ENCODE measurements at regions not wholly inside any gene's neighbourhood (a gene's known extent, or its start where the extent isn't known, plus 50 kb on each side); places are given as distances from the start of the nearest gene placed in this dataset.

DNA sequence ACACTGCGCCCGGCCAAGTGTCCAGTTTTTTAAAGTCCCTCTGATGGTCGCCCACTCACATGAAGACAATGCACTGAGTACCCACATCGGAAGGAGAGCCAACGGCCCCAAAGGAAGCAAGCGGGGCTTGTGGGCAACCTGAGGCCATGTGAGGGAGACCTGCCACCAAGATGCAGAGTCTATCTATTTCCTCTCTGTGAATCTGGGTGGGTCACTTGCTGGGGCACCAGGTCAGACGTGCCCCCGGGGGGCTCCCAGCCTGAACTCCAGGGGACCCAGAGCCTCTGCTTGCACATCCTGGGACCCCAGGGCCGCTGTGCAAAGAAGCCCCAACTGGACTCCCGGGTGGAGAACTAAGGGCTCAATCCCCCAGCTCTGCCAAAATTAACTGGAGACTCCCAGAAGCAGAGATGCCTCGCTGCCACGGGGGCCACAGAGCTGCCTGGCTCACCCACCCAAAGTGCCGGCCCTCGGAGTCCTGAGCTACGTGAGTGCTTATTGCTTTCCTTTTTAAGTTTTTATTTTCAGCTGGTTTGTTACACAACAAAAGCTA lies 106.4 kb downstream of the BRD1 start:
- DNase-seq (ENCODE audit: low read depth, low spot score) = no peak
- in situ Hi-C loops (cut with HindIII; ENCODE audit: low pct_unique_long_range_greater_than_20kb, low sequenced_read_pairs) = no loop called here

DNA sequence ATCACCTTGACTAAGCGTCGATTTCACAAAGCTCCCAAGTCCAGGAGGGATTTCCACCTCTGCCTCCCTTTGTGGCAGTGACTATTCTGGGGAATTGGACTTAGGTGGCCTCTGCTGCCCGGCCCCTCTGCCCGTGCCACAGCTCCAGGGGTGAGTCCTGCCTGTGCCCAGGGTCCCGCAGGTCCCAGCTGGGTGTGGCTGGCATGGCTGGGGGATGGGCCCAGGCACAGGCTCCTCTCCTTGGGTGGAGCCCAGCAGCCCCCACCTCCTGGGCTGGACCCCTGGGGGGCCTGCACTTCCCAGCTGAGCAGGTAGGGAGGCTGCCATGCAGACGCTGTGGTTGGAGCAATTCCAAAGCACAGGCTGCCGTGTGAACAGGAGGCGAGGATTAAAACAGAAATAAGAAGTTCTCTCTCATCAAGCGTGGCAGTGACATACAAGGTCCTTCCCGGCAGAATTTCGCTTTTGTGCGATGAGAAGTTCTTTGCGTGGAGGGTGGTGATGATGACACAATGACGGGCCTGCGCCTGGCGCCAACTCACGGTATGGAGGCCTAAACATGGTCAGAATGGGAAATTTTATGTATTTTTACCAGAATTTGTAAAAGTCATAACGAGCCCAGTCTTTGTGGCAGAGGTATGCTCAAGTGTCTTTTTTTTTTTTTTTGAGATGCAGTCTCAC lies 107.3 kb downstream of the BRD1 start:
- in situ Hi-C loops (cut with HindIII; ENCODE audit: low pct_unique_long_range_greater_than_20kb, low sequenced_read_pairs) = no loop called here
- no peak for DNase-seq (ENCODE audit: low read depth, low spot score)

DNA sequence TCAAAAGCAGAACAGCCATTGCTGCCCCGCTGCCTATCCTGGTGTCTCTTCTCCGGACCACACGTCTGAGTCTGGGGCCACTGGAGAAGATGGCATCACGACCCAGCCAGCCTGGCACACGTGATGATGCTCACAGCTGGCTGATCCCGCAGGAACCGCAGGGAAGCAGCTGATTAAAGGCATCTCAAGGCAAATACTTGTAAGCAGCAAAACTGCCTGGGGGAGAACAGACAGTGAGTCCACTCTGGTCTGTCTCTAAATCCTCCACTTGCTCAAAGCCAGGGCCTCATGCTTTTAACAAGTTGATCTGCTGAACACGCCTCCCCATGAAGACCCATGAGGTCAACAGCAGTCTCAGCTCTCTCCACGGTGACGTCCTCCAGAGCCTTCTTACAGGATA lies 108.6 kb downstream of the BRD1 start:
- in situ Hi-C loops (cut with HindIII; ENCODE audit: low pct_unique_long_range_greater_than_20kb, low sequenced_read_pairs) = no loop called here
- peak; percentile 22 for DNase-seq (ENCODE audit: low read depth, low spot score)

DNA sequence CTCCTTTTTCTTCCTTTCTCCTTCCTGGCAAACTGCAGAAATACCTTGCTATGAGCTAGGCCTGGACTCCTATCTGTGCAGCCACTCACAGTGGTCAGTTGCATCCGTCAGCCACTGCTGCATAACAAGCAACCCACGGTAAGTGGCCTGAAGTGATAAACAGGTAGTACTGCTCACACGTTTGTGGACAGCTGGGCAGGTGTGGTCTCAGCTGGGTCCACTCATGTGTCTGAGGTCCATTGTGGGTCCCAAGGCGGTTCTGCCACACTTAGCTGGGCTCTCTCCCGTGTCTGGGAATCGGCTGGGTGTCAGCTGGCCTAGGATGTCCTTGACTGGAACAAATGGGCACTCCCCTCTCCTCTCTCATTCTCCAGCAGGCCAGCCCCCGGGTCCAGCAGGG lies 109.3 kb downstream of the BRD1 start:
- in situ Hi-C loops (cut with HindIII; ENCODE audit: low pct_unique_long_range_greater_than_20kb, low sequenced_read_pairs) = no loop called here
- DNase-seq (ENCODE audit: low read depth, low spot score) = no peak

DNA sequence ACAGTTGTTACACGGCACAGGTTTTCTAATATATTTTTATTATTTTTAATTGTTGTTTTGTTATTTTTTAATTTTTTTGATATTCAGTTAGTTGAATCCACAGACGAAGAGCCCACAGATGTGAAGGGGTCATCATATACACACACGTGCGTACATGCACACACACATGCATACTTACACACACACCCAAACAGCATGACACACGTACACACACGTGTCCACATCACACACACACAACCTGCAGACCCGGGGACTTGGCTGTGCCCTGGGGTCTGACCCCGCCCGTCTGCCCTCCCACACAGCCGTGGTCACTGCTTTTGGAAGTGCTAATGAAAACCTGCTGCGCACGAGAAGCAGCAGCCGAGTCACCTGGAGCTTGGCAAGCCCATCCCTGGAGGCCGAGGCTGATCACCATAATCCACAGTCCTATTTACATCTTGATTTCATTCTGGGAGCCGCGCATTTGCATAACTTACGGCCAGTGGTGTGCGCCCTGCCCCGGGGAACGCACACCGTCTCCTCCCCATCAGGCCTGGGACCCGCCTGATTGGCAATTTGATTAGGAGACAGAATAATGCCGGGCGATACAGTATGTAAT lies 110.3 kb downstream of the BRD1 start:
- DNase-seq (ENCODE audit: low read depth, low spot score) = no peak
- in situ Hi-C loops (cut with HindIII; ENCODE audit: low pct_unique_long_range_greater_than_20kb, low sequenced_read_pairs) = no loop called here

DNA sequence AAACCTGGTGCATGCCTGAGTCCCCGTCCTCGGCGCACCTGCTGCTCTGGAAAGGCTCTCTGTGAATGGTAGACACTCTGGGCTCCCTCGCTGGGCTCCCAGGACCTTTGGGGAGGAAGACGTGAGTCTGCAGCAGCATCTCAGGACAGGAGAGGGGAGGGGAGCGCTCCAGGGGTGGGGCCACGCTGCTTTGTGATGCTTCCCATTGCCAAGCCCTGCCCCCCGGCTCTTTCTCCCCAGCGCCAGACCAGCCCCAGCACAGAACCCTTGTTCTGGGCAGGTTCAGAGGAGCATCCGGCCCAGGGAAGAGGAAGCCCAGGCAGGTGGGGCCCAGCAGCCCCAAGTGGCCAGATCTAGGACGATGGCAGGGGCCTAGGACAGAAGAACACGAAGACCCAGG lies 111.2 kb downstream of the BRD1 start:
- in situ Hi-C loops (cut with HindIII; ENCODE audit: low pct_unique_long_range_greater_than_20kb, low sequenced_read_pairs) = no loop called here
- no peak for DNase-seq (ENCODE audit: low read depth, low spot score)

DNA sequence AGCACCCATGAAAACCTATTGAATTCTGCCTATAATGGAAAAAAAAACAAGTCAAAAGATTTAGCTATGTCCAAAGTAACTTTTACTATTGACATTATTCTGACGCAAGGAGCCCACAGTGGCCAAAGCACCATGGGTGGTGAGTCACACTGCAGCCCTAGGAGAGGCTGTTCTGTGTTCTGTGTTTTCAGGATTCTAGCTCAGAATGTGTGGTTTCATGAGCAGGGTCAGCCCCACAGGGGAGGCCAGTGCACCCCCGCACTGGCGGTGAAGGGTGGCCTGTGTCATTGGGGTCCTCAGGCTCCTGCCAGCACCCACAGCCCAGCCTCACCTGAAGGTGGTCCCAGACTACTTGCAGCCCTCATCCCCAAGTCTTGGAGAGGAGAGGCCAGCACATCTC lies 112.2 kb downstream of the BRD1 start:
- in situ Hi-C loops (cut with HindIII; ENCODE audit: low pct_unique_long_range_greater_than_20kb, low sequenced_read_pairs) = no loop called here
- no peak for DNase-seq (ENCODE audit: low read depth, low spot score)

DNA sequence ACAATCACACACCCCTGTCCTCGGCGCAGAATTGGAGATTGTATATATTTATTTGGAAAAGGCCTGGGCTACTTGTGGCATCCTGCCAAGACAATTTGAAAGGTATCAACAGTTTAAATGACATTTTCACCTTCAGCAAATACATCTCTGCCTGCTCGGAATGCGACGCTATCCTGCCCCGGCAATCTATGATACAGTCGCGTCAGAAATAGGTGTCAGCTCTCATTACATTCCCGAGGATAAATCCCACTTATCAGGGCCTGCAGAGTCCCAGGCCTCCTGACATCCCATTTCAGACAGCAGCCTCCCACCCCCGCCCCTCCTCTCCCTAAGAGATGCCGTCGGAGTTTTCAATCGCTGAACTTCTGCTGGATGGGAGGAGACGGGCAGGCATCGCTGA lies 114.7 kb downstream of the BRD1 start:
- in situ Hi-C loops (cut with HindIII; ENCODE audit: low pct_unique_long_range_greater_than_20kb, low sequenced_read_pairs) = no loop called here

DNA sequence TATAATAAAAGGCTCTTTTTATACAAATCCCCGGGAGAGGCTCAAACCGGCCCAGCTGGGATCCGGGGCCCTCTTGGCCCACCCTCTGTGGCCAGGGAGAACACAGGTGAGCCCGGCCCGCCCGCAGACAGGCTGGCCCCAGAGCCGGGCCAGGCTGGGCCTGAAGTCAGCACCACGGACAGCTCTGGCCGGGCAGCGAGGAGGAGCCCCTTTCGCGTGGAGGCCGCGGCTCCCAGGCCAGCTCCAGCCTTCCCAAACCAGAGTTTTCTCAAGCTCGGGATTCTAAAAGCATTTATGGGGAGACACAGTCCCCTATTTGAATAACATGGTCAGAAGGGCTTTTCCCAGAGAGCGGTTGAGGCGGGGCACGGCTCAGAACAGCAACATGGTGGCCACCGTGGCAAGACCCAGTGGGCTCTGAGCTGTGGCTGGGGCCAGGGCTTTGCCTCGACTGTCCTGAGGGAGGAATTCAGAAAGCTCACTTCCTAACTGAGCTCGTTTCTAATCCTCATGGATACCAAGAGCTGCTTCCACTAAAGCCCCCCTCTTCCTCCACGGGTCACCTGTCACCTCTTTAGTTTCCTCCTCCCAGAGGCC lies 115.4 kb downstream of the BRD1 start:
- no peak for DNase-seq (ENCODE audit: low read depth, low spot score)

More for the DNA sequence above, 114.7 kb downstream of the BRD1 start:
- DNase-seq (ENCODE audit: low read depth, low spot score) = no peak

DNA sequence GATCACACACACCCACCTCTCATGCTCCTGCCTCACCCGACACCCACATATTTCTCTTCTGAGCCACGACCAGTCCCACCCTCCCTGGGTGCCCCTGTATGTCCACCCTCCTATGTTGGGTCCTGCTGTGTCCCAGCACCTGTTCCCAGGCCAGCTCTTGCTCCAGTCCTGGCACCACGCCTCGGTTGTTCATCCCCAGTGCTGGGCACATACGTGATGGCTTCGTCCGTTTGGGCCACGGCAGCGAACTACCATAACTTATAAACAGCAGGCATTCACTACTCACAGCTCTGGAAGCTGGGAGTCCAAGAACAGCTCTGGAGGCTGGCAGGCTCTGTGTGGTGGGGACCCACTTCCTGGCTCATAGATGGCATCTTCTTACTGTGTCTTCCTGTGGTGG lies 116.9 kb downstream of the BRD1 start:
- in situ Hi-C loops (cut with HindIII; ENCODE audit: low pct_unique_long_range_greater_than_20kb, low sequenced_read_pairs) = no loop called here

More for the DNA sequence above, 115.4 kb downstream of the BRD1 start:
- in situ Hi-C loops (cut with HindIII; ENCODE audit: low pct_unique_long_range_greater_than_20kb, low sequenced_read_pairs) = no loop called here

DNA sequence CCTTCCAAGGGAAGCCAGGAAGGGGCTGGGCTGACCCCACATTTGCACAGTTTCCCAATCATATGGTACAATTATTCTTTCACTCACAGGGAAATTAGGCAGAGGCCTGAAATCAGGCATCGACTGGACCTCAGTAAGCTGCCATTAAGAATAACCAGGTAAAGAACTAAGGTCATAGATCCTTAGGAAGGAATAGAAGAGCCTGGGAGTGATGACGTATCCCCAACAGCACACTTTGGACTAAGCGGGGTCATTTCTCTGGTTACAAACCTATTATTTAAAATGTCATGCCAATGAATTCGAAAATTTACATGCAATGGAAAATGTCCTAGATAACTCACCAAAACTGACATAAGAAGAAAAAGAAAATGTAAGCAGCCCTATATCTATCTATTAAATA lies 118.2 kb downstream of the BRD1 start:
- DNase-seq (ENCODE audit: low read depth, low spot score) = no peak
- in situ Hi-C loops (cut with HindIII; ENCODE audit: low pct_unique_long_range_greater_than_20kb, low sequenced_read_pairs) = no loop called here

More for the DNA sequence above, 116.9 kb downstream of the BRD1 start:
- DNase-seq (ENCODE audit: low read depth, low spot score) = no peak

DNA sequence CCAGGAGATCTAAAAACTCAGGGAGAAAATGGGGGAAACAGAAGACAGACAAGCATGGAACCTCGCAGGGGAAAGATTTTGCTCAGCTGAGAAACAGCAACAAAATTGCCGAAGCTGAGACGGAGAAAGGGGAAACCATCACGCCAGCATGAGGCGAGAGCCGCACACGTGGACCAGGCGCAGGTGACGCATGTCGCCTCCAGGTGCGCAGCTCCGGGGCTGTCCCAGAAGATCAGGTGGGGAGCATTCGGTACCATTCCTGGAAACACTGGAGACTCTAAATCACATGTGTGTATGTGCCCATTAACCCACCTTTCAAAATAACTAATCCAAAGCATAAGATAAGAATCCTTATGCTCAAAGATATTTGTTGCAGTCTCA lies 121.7 kb downstream of the BRD1 start:
- DNase-seq (ENCODE audit: low read depth, low spot score) = no peak
- in situ Hi-C loops (cut with HindIII; ENCODE audit: low pct_unique_long_range_greater_than_20kb, low sequenced_read_pairs) = no loop called here

DNA sequence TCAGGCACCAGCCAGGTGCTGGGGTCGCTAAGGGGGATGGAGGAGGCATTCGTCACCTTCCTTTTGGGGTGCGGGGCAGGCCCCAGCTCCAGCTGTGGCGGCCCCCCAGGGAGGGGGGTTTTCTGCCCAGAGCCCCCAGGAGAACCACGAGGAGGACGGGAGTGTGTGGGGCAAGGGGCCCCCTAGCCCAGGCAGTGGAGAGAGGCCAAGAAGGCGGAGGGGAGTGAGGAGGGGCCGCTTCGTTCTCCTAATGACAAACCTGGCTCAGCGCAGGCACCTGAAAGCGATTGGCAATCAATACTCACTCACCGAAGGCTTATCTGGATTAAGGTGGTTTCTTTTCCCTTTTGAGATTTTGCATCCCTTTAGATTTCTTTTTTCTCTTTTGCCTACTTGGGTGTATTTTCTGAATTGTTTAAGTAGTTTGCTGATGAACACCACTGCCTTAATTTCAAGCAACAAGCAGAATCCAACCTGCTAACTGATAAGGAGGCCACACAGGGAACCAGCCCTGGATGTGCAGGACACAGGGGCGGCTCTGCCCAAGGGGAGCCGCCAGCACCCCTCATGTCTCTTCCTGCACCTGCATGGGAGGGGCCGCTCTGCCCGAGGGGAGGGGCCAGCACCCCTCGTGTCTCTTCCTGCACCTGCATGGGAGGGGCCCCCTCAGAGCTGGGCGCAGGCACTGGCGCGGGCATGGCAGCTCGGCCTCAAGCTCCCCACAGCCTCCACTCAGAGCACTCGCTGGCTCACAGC lies 122.3 kb downstream of the BRD1 start:
- in situ Hi-C loops (cut with HindIII; ENCODE audit: low pct_unique_long_range_greater_than_20kb, low sequenced_read_pairs) = no loop called here
- DNase-seq (ENCODE audit: low read depth, low spot score) = no peak

DNA sequence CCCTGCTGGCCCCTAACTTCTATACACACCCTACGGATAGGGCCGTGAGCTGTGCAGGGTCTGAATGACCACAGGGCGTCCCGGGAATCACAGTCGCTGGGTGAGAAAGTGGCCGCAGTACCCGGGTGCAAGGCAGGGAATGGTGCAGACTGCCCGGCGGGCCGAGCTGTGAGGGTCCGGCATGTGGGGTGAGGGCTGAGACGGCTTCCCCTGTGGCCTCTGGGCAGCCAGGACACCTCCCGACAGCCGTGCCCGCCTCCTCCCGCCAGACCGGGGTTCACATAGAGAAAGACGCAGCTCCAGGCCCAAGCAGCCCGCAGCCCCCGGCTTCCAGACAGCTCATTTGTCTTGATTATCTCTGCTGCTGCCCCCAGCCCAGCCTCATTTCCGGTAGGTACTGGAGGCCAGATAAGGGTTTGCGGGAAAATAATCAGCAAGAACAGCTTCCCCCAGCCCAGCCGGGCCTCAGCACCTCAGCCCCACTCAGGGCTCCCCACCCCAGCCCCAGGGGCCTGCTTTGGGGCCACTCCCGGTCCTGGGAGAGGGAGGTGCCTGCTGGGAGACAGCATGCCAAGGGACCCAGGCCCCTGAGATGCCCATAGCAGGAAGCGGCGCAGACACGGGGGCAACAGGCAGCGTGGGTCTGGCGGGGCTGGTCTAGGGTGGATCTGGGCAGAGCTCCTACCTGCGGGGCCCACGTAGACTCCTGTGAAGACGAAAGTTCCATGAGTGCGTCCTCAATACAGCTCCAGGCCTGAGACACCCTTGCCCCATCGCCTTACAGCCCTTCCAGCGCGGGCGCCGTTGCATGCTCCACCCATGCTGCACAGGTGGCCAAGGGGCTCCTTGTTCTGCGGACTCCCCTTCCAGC lies 123.1 kb downstream of the BRD1 start:
- no peak for DNase-seq (ENCODE audit: low read depth, low spot score)
- in situ Hi-C loops (cut with HindIII; ENCODE audit: low pct_unique_long_range_greater_than_20kb, low sequenced_read_pairs) = no loop called here

DNA sequence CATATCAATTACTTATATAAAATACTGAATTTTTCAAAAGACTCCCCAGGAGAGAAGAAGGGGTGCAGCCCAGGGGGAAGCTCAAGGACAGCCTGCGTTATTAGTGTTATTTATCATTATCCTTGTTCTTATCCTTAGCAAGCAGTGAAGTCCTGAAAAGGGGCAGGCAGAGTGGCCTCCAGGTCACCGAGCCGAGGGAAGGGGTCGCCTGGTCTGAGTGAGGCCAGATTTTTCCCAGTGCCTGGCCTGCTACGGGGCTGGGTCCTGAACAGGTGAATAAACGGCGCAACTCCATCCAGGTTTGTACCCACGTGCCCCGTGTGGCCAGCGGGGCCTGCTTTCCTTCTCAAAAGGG lies 123.7 kb downstream of the BRD1 start:
- in situ Hi-C loops (cut with HindIII; ENCODE audit: low pct_unique_long_range_greater_than_20kb, low sequenced_read_pairs) = no loop called here
- no peak for DNase-seq (ENCODE audit: low read depth, low spot score)

DNA sequence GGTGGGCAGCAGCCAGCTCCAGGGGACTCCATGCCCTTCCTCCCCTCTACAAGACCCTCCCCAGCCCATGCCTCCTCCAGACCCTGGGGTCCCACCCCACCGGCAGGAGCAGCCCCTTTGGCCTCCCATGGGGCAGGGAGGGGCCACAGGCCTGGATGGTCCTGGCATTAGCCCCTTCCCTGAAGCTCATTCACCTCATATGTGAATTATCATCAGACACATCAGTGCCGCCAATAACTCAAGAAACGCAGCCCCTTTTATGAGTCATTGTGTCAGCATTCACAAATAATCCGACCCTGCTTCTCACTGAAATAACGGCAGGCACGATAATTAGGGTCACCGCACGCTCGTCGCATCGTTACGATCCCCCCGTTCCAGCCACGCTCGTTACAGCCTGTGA lies 124.2 kb downstream of the BRD1 start:
- no peak for DNase-seq (ENCODE audit: low read depth, low spot score)
- in situ Hi-C loops (cut with HindIII; ENCODE audit: low pct_unique_long_range_greater_than_20kb, low sequenced_read_pairs) = no loop called here

DNA sequence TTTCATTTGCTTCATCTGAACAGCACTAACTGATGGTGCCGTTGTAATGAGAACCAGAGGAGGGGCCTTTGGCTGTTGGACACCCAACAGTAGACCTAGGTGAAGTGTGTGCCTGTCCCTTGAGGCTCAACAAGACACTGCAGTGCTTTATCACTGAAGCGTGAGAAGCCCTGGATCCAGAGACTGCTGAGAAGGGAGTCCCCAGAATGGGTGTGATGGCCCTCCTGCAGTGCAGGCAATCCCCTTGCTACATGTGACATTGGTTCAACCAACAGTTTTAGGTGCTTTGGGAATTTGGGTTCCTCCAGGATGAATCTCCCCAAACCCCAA lies 125.6 kb downstream of the BRD1 start:
- in situ Hi-C loops (cut with HindIII; ENCODE audit: low pct_unique_long_range_greater_than_20kb, low sequenced_read_pairs) = no loop called here
- DNase-seq (ENCODE audit: low read depth, low spot score) = no peak

Data from SK-MEL-5 (cell line).